ENCODE measurements at regions not wholly inside any gene's neighbourhood (a gene's known extent, or its start where the extent isn't known, plus 50 kb on each side); places are given as distances from the start of the nearest gene placed in this dataset.

GRCh38 chr3:194218646-194219453, 82.9 kb downstream of the HES1 start:
- no peak for TF ChIP-seq POLR2AphosphoS5 (IDR thresholded peaks at IDR 0.05; ENCODE audit: insufficient read depth in 1 of 2, low read depth in 1 of 2)
- no peak for TF ChIP-seq CTCF (IDR thresholded peaks at IDR 0.05)
- no peak for TF ChIP-seq POLR2A (IDR thresholded peaks at IDR 0.05)

Data from vagina (tissue), 2 donors.